Vagina (tissue), 2 donors: ENCODE measurements at regions not wholly inside any gene's neighbourhood (a gene's known extent, or its start where the extent isn't known, plus 50 kb on each side); places are given as distances from the start of the nearest gene placed in this dataset.

Experiments
- POLR2A ChIP-seq, 2 donors: fragments of 450-650 bp; IDR thresholded peaks; one replicate each; pipeline ENCODE4 v1.6.1; 2017; ENCODE audit warnings: antibody characterized with exemption in 2 of 2, mild to moderate bottlenecking in 2 of 2, moderate library complexity in 2 of 2
- TF ChIP-seq, protein P1 (sequence below), 3 experiments: fragments of 450-650 bp in 2 of 3; fragments of 200-600 bp in 1 of 3; sonication (generic) in 1 of 3; IDR thresholded peaks; one replicate each; pipeline ENCODE4 v1.5.1; 2017 to 2019; ENCODE audit warnings: antibody characterized with exemption in 3 of 3, mild to moderate bottlenecking in 2 of 3, moderate library complexity in 2 of 3

DNA sequence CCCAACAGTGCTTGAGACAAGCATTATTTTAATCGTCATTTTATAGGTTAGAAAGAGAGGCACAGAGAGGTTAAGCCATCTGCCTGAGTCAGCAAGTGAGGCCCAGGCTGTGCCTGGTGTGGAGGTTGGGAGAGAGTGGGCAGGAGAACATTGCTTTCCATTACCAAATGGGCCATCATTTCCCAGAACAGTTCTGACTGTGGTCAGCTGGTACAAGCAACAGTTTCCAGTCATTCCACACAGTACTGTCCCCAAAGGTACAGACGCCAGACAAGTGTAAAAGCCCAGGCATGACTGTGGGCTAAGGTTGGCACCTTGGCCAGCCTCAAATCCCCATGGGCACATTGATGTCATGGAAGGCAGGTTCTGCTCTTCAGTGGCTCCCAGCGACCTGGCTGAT is 98.2 kb upstream of the LCLAT1 start:
- TF ChIP-seq, protein P1, sequence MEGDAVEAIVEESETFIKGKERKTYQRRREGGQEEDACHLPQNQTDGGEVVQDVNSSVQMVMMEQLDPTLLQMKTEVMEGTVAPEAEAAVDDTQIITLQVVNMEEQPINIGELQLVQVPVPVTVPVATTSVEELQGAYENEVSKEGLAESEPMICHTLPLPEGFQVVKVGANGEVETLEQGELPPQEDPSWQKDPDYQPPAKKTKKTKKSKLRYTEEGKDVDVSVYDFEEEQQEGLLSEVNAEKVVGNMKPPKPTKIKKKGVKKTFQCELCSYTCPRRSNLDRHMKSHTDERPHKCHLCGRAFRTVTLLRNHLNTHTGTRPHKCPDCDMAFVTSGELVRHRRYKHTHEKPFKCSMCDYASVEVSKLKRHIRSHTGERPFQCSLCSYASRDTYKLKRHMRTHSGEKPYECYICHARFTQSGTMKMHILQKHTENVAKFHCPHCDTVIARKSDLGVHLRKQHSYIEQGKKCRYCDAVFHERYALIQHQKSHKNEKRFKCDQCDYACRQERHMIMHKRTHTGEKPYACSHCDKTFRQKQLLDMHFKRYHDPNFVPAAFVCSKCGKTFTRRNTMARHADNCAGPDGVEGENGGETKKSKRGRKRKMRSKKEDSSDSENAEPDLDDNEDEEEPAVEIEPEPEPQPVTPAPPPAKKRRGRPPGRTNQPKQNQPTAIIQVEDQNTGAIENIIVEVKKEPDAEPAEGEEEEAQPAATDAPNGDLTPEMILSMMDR (IDR thresholded peaks at IDR 0.05): no peak
- TF ChIP-seq POLR2A (IDR thresholded peaks at IDR 0.05): no peak
